NCI-H82 (cell line): ENCODE measurements at regions not wholly inside any gene's neighbourhood (a gene's known extent, or its start where the extent isn't known, plus 50 kb on each side); places are given as distances from the start of the nearest gene placed in this dataset.

ENCODE experiments used
- DNase-seq: peaks from one replicate; lab custom pipeline; 2025; lab: John Stamatoyannopoulos, UW

- DNase-seq = no peak
These were observed 1050.7 kb upstream of the RBFOX1 start for GRCh38 chr16:6281994-6282393.

- no peak for DNase-seq
These were observed 1051.4 kb upstream of the RBFOX1 start for GRCh38 chr16:6281274-6281673.

GRCh38 chr16:6280055-6280454 is 1052.6 kb upstream of the RBFOX1 start:
- DNase-seq = peak; percentile 76

GRCh38 chr16:6279286-6279685 is 1053.4 kb upstream of the RBFOX1 start:
- peak; percentile 93 for DNase-seq

GRCh38 chr16:6274351-6274750 is 1058.3 kb upstream of the RBFOX1 start:
- no peak for DNase-seq

- DNase-seq = no peak
These were observed 1065.0 kb upstream of the RBFOX1 start for GRCh38 chr16:6267682-6268081.

- DNase-seq = no peak
These were observed 1065.9 kb upstream of the RBFOX1 start for GRCh38 chr16:6266703-6267102.

- DNase-seq = no peak
These were observed 1066.7 kb upstream of the RBFOX1 start for GRCh38 chr16:6265968-6266367.

- no peak for DNase-seq
These were observed 1074.6 kb upstream of the RBFOX1 start for GRCh38 chr16:6258056-6258455.

GRCh38 chr16:6252541-6252940 is 1080.1 kb upstream of the RBFOX1 start:
- no peak for DNase-seq

GRCh38 chr16:6250511-6250910 is 1082.1 kb upstream of the RBFOX1 start:
- no peak for DNase-seq

- no peak for DNase-seq
These were observed 1082.8 kb upstream of the RBFOX1 start for GRCh38 chr16:6249863-6250262.

- DNase-seq = no peak
These were observed 1084.4 kb upstream of the RBFOX1 start for GRCh38 chr16:6248199-6248598.

GRCh38 chr16:6247775-6248174 is 1084.9 kb upstream of the RBFOX1 start:
- no peak for DNase-seq

- no peak for DNase-seq
These were observed 1085.5 kb upstream of the RBFOX1 start for GRCh38 chr16:6247150-6247549.

GRCh38 chr16:6246266-6246665 is 1086.4 kb upstream of the RBFOX1 start:
- no peak for DNase-seq

- no peak for DNase-seq
These were observed 1100.6 kb upstream of the RBFOX1 start for GRCh38 chr16:6232056-6232455.

GRCh38 chr16:6231398-6231797 is 1101.2 kb upstream of the RBFOX1 start:
- DNase-seq = no peak

- no peak for DNase-seq
These were observed 1103.5 kb upstream of the RBFOX1 start for GRCh38 chr16:6229186-6229585.

GRCh38 chr16:6218855-6219254 is 1113.8 kb upstream of the RBFOX1 start:
- no peak for DNase-seq

GRCh38 chr16:6216836-6217235 is 1115.8 kb upstream of the RBFOX1 start:
- no peak for DNase-seq

GRCh38 chr16:6211644-6212043 is 1114.0 kb upstream of the EEF2KMT start:
- DNase-seq = no peak

GRCh38 chr16:6209355-6209930 is 1111.8 kb upstream of the EEF2KMT start:
- DNase-seq = peak; percentile 68

GRCh38 chr16:6207580-6207979 is 1110.0 kb upstream of the EEF2KMT start:
- DNase-seq = peak; percentile 19

GRCh38 chr16:6207124-6207523 is 1109.5 kb upstream of the EEF2KMT start:
- no peak for DNase-seq
